ENCODE measurements at regions not wholly inside any gene's neighbourhood (a gene's known extent, or its start where the extent isn't known, plus 50 kb on each side); places are given as distances from the start of the nearest gene placed in this dataset.

- Histone ChIP-seq H3K9me3 (ENCODE audit: severe bottlenecking) (no peaks in the 10 kb centered on the region), H3K4me3 (ENCODE audit: low read depth, low read length) (no peak overlapping the region), H3K27me3 (ENCODE audit: insufficient read depth, low read depth, severe bottlenecking) (no peaks in the 10 kb centered on the region), H3K36me3 (no peaks in the 10 kb centered on the region), H3K27ac (no peak overlapping the region)
- DNase-seq: no peak
- no peak for TF ChIP-seq CTCF (IDR thresholded peaks at IDR 0.05; ENCODE audit: low read depth, low read length)
Measured at GRCh38 chr10:36269222-36269621, 627.1 kb upstream of the FZD8 start.

GRCh38 chr10:36266923-36267322 lies 624.8 kb upstream of the FZD8 start:
- Histone ChIP-seq H3K27me3 (ENCODE audit: insufficient read depth, low read depth, severe bottlenecking) (no peaks in the 10 kb centered on the region), H3K9me3 (ENCODE audit: severe bottlenecking) (no peaks in the 10 kb centered on the region), H3K36me3 (no peaks in the 10 kb centered on the region), H3K4me3 (ENCODE audit: low read depth, low read length) (no peak overlapping the region), H3K27ac (no peak overlapping the region)
- no peak for DNase-seq
- TF ChIP-seq CTCF (IDR thresholded peaks at IDR 0.05; ENCODE audit: low read depth, low read length): no peak

GRCh38 chr10:36265741-36266140 lies 623.6 kb upstream of the FZD8 start:
- Histone ChIP-seq H3K9me3 (ENCODE audit: severe bottlenecking) (no peaks in the 10 kb centered on the region), H3K4me3 (ENCODE audit: low read depth, low read length) (no peak overlapping the region), H3K27ac (no peak overlapping the region), H3K36me3 (no peaks in the 10 kb centered on the region), H3K27me3 (ENCODE audit: insufficient read depth, low read depth, severe bottlenecking) (no peaks in the 10 kb centered on the region)
- TF ChIP-seq CTCF (IDR thresholded peaks at IDR 0.05; ENCODE audit: low read depth, low read length): no peak
- DNase-seq: no peak

GRCh38 chr10:36263871-36264270 lies 621.8 kb upstream of the FZD8 start:
- Histone ChIP-seq H3K4me3 (ENCODE audit: low read depth, low read length) (no peak overlapping the region), H3K27me3 (ENCODE audit: insufficient read depth, low read depth, severe bottlenecking) (no peaks in the 10 kb centered on the region), H3K9me3 (ENCODE audit: severe bottlenecking) (no peaks in the 10 kb centered on the region), H3K27ac (no peak overlapping the region), H3K36me3 (no peaks in the 10 kb centered on the region)
- no peak for DNase-seq
- TF ChIP-seq CTCF (IDR thresholded peaks at IDR 0.05; ENCODE audit: low read depth, low read length): no peak

- no peak for TF ChIP-seq CTCF (IDR thresholded peaks at IDR 0.05; ENCODE audit: low read depth, low read length)
Measured at GRCh38 chr10:36256948-36257356, 614.9 kb upstream of the FZD8 start.

GRCh38 chr10:36256166-36256565 lies 614.1 kb upstream of the FZD8 start:
- no peak for DNase-seq
- Histone ChIP-seq H3K9me3 (ENCODE audit: severe bottlenecking) (no peaks in the 10 kb centered on the region), H3K4me3 (ENCODE audit: low read depth, low read length) (no peak overlapping the region), H3K27ac (no peak overlapping the region), H3K27me3 (ENCODE audit: insufficient read depth, low read depth, severe bottlenecking) (no peaks in the 10 kb centered on the region), H3K36me3 (no peaks in the 10 kb centered on the region)
- no peak for TF ChIP-seq CTCF (IDR thresholded peaks at IDR 0.05; ENCODE audit: low read depth, low read length)

More at GRCh38 chr10:36256948-36257356, 614.9 kb upstream of the FZD8 start:
- Histone ChIP-seq H3K9me3 (ENCODE audit: severe bottlenecking) (no peaks in the 10 kb centered on the region), H3K27me3 (ENCODE audit: insufficient read depth, low read depth, severe bottlenecking) (no peaks in the 10 kb centered on the region), H3K27ac (no peak overlapping the region), H3K36me3 (no peaks in the 10 kb centered on the region), H3K4me3 (ENCODE audit: low read depth, low read length) (no peak overlapping the region)
- DNase-seq: no peak
